ENCODE measurements at regions not wholly inside any gene's neighbourhood (a gene's known extent, or its start where the extent isn't known, plus 50 kb on each side); places are given as distances from the start of the nearest gene placed in this dataset. TPM values are rescaled to one million over a fixed set of nuclear protein-coding genes. Genes with fewer than 3 reads are reported as not detected.
A peak's percentile ranks its signal among the peaks of the same experiment; 100 is the strongest.

Small RNA genes lying in the stretch of these regions (small RNA-seq; reads per million reads assigned to genes)
- gene AC239809.1 (not detected), gene MIR6077 (not detected), gene RF00019 (not detected), gene RNU1-120P (4.2 reads per million, percentile 80 among the genes with 10 or more reads in this experiment), gene RNU1-122P (51.1 reads per million, percentile 95 among the genes with 10 or more reads in this experiment), gene RNU1-13P (0.79 reads per million, percentile 18 among the genes with 10 or more reads in this experiment), gene RNVU1-1 (9.3 reads per million, percentile 88 among the genes with 10 or more reads in this experiment), gene RNVU1-2 (0.43 reads per million), gene RNVU1-3 (10.2 reads per million, percentile 88 among the genes with 10 or more reads in this experiment)

Data from HT-29 (cell line).